ENCODE measurements at regions not wholly inside any gene's neighbourhood (a gene's known extent, or its start where the extent isn't known, plus 50 kb on each side); places are given as distances from the start of the nearest gene placed in this dataset.

GRCh38 chr13:74646091-74646490 lies 511.9 kb upstream of the KLF12 start:
- no peak for TF ChIP-seq REST (IDR thresholded peaks at IDR 0.05; ENCODE audit: unreplicated experiment)
- no peak for TF ChIP-seq EZH2 (IDR thresholded peaks at IDR 0.05; ENCODE audit: low read depth, unreplicated experiment)
- TF ChIP-seq, protein P1, sequence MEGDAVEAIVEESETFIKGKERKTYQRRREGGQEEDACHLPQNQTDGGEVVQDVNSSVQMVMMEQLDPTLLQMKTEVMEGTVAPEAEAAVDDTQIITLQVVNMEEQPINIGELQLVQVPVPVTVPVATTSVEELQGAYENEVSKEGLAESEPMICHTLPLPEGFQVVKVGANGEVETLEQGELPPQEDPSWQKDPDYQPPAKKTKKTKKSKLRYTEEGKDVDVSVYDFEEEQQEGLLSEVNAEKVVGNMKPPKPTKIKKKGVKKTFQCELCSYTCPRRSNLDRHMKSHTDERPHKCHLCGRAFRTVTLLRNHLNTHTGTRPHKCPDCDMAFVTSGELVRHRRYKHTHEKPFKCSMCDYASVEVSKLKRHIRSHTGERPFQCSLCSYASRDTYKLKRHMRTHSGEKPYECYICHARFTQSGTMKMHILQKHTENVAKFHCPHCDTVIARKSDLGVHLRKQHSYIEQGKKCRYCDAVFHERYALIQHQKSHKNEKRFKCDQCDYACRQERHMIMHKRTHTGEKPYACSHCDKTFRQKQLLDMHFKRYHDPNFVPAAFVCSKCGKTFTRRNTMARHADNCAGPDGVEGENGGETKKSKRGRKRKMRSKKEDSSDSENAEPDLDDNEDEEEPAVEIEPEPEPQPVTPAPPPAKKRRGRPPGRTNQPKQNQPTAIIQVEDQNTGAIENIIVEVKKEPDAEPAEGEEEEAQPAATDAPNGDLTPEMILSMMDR (conservative IDR thresholded peaks at IDR 0.05; ENCODE audit: low read depth in 2 of 2): no peak
- TF ChIP-seq POLR2AphosphoS5 (IDR thresholded peaks at IDR 0.05; ENCODE audit: low read depth): no peak
- TF ChIP-seq EZH2phosphoT487 (IDR thresholded peaks at IDR 0.05; ENCODE audit: unreplicated experiment): no peak
- no peak for TF ChIP-seq ZNF331 (CRISPR knock-in tag; IDR thresholded peaks at IDR 0.05; ENCODE audit: low read depth)
- TF ChIP-seq, protein P2, sequence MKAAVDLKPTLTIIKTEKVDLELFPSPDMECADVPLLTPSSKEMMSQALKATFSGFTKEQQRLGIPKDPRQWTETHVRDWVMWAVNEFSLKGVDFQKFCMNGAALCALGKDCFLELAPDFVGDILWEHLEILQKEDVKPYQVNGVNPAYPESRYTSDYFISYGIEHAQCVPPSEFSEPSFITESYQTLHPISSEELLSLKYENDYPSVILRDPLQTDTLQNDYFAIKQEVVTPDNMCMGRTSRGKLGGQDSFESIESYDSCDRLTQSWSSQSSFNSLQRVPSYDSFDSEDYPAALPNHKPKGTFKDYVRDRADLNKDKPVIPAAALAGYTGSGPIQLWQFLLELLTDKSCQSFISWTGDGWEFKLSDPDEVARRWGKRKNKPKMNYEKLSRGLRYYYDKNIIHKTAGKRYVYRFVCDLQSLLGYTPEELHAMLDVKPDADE (IDR thresholded peaks at IDR 0.05): no peak
- TF ChIP-seq JUNB (IDR thresholded peaks at IDR 0.05; ENCODE audit: unreplicated experiment): no peak
- TF ChIP-seq ZNF114 (CRISPR knock-in tag; IDR thresholded peaks at IDR 0.05): no peak
